RWPE1 (cell line): ENCODE measurements at regions not wholly inside any gene's neighbourhood (a gene's known extent, or its start where the extent isn't known, plus 50 kb on each side); places are given as distances from the start of the nearest gene placed in this dataset.

ENCODE experiments used
- CTCF ChIA-PET: fragments of 350-600 bp; sonication (Branson Sonifier 250); formaldehyde crosslinking; extraction: SDS; loops from one replicate; lab custom pipeline; 2021; lab: Yijun Ruan, JAX
- POLR2A ChIA-PET: fragments of 400-600 bp; formaldehyde crosslinking; extraction: SDS; loops from one replicate; lab custom pipeline; 2020; ENCODE audit warnings: antibody characterized with exemption; ENCODE audit not compliant: low non-redundant PET; lab: Yijun Ruan, JAX
- DNase-seq: peaks from one replicate; pipeline ENCODE4 v3.0.0; 2012; ENCODE audit warnings: low spot score
- H3K27ac ChIP-seq: fragments of 450-650 bp; 2 replicates; pipeline ENCODE4 v1.5.1; 2017
- TF ChIP-seq, protein P1 (sequence below): fragments of 450-650 bp; conservative IDR thresholded peaks from 2 replicates; pipeline ENCODE4 v1.5.1; 2017; ENCODE audit warnings: low read depth, mild to moderate bottlenecking

GRCh38 chr4:91963486-91963885, 340.3 kb upstream of the GRID2 start:
- TF ChIP-seq, protein P1, sequence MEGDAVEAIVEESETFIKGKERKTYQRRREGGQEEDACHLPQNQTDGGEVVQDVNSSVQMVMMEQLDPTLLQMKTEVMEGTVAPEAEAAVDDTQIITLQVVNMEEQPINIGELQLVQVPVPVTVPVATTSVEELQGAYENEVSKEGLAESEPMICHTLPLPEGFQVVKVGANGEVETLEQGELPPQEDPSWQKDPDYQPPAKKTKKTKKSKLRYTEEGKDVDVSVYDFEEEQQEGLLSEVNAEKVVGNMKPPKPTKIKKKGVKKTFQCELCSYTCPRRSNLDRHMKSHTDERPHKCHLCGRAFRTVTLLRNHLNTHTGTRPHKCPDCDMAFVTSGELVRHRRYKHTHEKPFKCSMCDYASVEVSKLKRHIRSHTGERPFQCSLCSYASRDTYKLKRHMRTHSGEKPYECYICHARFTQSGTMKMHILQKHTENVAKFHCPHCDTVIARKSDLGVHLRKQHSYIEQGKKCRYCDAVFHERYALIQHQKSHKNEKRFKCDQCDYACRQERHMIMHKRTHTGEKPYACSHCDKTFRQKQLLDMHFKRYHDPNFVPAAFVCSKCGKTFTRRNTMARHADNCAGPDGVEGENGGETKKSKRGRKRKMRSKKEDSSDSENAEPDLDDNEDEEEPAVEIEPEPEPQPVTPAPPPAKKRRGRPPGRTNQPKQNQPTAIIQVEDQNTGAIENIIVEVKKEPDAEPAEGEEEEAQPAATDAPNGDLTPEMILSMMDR: no peak
- ChIA-PET POLR2A (no interaction called here), CTCF (no interaction called here)
- no peak overlapping the region for H3K27ac ChIP-seq
- DNase-seq: peak; percentile 3

DNA sequence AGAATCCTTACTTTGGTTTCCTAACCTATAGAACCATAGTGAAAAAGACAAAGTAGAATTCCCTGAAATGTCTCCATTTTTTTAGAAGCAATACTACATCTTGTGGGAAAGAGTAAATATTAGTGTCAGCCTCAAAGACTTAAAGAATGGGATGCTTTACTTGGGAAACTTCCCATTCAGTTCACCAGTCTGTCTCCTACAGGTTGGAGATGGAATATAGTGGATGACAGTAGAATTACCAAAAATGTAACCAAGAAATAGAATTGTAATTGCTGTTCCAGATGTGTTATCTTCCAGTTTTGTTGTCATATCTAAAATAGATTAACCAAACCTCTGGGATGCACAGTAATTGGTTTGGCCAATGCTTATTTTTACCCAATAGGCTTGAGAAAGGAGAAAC, 338.6 kb upstream of the GRID2 start:
- H3K27ac ChIP-seq: no peak overlapping the region
- ChIA-PET POLR2A (no interaction called here), CTCF (no interaction called here)
- no peak for DNase-seq
- TF ChIP-seq, protein P1: no peak

DNA sequence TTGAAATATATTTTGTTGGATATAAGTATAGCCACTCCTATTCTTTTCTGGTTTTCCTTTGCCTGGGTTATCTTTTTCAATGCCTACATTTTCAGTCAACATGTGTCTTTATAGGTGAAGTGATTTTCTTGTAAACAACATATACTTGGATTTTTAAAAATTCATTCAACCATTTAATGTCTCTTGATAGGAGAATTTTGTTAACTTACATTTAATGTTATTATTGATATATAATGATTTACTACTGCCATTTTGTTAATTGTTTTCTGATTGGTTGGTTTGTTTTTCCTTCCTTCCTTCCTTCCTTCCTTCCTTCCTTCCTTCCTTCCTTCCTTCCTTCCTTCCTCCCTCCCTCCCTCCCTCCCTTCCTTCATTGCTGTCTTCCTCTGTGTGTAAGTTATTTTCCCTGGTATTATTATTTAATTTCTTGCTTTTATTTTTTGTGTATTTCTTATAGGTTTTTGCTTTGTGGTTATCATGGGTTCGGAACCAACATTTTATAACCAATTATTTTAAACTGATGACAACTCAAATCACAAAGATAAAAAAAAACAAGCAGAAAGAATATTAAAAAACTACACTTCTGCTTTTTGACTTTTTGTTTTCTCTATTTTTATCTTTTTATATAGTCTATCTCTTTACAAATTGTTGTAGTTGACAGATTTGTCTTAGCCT, 330.1 kb upstream of the GRID2 start:
- no peak overlapping the region for H3K27ac ChIP-seq

GRCh38 chr4:91984466-91984865, 319.3 kb upstream of the GRID2 start:
- POLR2A ChIA-PET: no interaction called here
- TF ChIP-seq, protein P1: no peak
- no peak overlapping the region for H3K27ac ChIP-seq
- no peak for DNase-seq
- CTCF ChIA-PET: no interaction called here

More for the DNA sequence above, 330.1 kb upstream of the GRID2 start:
- TF ChIP-seq, protein P1: no peak
- ChIA-PET POLR2A (no interaction called here), CTCF (no interaction called here)
- DNase-seq: no peak

DNA sequence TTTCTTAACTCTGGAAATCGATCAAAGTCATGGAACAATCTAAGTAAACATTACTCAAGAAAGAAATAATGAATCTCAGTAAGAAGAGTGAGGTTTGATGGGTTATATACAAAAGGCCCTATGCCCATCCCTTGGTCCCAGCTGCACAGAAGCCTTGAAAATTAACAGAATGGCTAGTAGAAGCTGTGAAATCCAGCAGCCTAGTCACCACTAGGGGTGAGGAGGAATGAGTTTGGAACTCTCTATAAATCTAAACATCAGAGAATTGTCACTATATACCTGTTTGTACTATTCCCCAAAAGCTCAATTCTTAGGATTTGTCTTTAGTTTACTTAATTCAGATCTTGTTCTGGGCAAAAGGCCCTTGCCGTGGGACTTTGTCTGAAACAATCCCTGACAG, 313.9 kb upstream of the GRID2 start:
- ChIA-PET CTCF (no interaction called here), POLR2A (no interaction called here)
- H3K27ac ChIP-seq: no peak overlapping the region
- TF ChIP-seq, protein P1: no peak
- DNase-seq: no peak

GRCh38 chr4:91990726-91991125, 313.0 kb upstream of the GRID2 start:
- POLR2A ChIA-PET: no interaction called here
- no peak overlapping the region for H3K27ac ChIP-seq
- CTCF ChIA-PET: interaction anchor here (0.6 kb wide), 1 partner anchor 98 kb away, joined by 4 read pairs; no protein-coding TSS in a partner anchor
- no peak for DNase-seq
- TF ChIP-seq, protein P1: no peak
